Brain pericyte (primary cell): ENCODE measurements at regions not wholly inside any gene's neighbourhood (a gene's known extent, or its start where the extent isn't known, plus 50 kb on each side); places are given as distances from the start of the nearest gene placed in this dataset.

Source experiments
- DNase-seq: peaks from one replicate; pipeline ENCODE4 v3.0.0-alpha.2; 2012; ENCODE audit warnings: low read depth, low spot score

DNA sequence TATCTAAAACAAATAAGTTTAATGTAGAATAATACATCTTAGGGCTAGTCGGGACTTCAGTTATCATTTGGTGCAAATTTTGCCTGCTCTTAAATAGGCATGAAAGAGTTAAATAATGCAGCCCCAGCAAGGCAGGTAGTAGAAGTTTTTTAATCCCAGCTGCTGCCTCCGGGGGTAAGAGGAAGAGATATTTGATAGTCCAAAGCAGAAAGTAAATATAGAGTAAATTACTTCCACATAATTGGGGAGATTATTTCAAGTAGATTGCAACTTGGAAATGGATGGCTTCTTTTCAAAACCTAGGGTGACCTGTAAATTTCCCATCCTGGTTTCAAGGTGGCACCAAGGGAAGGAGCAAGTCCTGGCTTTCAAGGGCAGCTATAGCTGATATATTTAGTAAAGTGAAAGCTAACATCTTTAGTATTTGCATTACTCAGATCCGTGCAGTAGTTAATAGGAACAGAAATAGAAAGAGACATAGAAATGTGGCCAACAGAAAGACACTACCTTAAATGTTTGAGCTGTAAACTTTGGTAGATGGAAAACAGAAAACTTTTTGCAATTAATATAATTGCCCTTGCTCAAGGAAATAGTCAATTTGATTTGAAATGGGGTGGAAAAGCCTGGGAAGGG is 109.1 kb downstream of the LMO4 start:
- DNase-seq = no peak

- DNase-seq = no peak
Measured at GRCh38 chr1:87439821-87440220, 111.1 kb downstream of the LMO4 start.

- no peak for DNase-seq
Measured at GRCh38 chr1:87449348-87449963, 120.8 kb downstream of the LMO4 start.

DNA sequence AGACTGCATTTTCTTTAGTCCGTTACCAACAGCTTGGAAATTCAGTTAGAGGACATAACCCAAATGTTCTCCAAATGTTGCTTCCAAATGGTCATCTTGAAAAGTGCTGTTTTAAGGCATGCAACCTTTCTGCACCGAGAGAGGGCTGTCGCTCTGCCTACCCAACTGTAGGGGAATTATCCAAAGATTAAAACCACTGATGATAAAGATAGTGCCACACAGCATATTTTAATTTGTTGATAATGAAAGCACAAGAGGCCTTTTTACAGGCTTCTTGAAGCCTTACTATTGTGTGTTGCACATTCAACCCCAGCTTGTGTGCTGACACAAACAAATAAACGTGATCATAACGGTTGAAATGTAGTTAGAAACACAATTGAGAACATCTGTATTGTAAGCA is 121.5 kb downstream of the LMO4 start:
- no peak for DNase-seq

- no peak for DNase-seq
Measured at GRCh38 chr1:87450615-87451209, 122.0 kb downstream of the LMO4 start.

DNA sequence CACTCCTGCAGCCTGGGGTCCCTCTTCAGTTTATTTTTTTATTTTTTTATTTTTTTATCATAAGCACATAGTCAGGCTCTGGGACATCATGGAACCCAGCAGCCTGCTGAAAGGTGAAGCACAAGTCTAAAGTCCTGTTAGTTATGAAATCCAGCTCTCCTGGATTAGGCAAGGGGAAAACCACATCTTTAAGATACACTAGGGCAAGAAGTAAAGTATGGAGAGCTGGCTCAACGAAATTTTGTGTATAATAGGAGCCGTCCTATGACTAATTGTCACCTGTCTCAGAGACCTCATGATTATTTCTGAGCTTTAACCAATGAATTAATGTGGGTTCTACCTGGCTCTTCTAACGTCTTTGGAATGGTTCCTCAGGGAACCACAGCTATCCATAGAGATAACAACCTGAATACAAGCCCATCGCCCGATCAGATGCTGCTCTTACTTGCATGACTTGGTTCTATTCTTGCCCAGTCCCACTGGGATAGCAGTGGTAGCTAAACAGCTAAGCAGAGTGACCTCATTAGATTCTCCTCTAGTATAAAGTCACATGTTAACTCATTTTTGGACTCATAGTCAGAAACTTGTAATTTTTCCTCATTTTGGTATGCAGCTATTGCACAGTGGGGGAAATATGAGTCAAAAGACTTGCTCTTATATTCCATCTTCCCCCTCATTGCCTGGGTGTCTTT is 122.7 kb downstream of the LMO4 start:
- DNase-seq = no peak

DNA sequence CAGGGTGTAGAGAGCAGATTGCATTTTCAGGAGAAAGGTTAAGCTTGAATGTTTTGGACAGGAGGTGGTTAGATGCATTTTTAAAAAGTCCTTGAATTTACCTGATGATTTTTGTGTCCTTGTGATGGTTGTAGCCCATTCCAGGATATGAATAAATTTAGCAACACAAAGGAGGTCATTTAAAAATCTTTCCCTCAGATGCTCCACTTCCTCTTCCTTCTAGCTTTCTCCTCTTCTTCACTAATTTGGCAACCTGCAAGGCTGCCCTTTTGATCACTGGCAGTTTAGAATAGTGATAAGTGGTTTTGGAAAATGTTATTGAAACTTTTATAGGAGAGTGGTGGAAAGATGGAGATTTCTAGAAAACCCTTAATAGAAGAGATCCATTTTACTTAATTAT is 124.0 kb downstream of the LMO4 start:
- DNase-seq = no peak

GRCh38 chr1:87457408-87457807 is 128.7 kb downstream of the LMO4 start:
- DNase-seq = no peak

- DNase-seq = no peak
Measured at GRCh38 chr1:87462894-87463293, 134.2 kb downstream of the LMO4 start.

DNA sequence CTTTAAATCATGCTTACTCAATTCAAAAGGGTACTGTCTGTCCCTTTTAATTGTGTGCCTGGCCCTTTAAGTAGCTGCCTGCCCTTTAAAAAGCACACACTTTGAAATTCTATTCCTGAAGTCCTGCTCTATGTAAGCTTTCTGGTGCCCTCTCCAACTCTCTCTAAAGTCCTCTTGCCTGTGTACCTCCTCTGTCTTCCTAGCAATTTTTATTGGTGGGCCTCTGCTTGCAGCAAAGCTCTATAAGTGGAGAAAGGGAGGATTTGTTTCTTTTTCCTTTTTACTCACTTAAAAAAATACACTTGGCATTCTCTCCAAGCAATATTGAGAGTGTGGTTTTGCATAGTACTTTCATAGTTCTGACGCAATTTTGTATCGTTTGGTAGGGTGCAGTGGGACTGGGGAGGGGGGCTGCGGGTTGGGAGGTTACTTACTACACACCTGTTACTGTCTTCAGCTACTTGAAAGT is 135.4 kb downstream of the LMO4 start:
- DNase-seq = no peak

DNA sequence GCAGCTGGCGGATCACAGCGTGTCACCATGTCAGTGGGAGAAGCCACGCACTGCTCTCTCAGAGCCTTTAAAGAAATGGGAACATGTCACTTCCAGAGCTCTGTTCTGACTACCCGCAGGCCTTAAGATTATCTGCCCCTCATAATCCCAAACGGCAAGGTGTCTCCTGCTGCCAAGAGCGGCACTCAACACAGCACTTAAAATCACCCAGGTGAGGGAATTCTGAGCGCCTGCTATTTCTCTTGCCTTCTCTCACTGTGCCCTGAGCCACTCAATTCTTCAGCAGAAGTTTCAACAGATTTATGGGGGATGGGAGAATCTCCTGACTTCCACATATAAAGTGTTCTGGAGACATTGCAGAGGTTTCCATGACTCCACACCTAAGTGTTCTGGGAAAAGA is 137.9 kb downstream of the LMO4 start:
- DNase-seq = no peak

DNA sequence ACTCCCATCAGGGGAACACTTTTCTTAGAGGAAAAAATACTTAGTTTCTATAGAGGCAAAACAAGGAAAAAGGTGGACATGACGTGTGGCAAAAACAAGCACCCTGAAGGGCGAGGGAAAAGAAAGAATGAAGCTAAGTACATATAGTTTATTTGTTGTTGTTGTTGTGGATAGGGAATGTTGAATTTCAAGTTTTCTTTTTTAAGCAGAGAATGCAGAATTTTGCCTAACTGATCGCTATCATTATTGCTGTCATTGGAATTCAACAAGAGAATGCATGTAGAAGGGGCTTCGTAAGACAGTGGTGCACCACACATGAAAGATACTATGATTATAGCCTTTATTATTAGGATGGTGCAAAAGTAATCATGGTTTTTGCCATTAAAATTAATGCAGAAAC is 144.0 kb downstream of the LMO4 start:
- no peak for DNase-seq

DNA sequence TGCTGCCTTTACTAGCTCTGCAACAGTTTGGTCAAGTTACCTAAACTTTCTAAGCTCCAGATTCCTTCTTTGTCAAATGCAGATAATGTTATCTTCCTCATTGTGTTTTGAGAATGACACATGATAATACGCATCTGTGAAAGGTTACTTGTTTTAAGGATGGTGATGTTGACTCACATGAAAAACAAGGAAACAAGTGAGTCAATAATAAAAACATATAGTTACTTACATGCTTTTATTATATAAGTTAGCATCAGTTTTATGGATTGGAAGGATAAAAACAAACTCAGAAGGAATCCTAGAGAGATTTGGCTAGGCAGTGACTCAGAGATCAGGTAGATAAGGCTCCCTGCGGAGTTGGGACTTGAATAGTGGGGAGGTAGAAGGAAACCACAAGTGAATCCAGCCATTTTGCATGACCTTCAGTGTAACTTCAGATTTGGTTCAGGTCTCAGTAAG is 144.6 kb downstream of the LMO4 start:
- no peak for DNase-seq

- no peak for DNase-seq
Measured at GRCh38 chr1:87474098-87474497, 145.4 kb downstream of the LMO4 start.

DNA sequence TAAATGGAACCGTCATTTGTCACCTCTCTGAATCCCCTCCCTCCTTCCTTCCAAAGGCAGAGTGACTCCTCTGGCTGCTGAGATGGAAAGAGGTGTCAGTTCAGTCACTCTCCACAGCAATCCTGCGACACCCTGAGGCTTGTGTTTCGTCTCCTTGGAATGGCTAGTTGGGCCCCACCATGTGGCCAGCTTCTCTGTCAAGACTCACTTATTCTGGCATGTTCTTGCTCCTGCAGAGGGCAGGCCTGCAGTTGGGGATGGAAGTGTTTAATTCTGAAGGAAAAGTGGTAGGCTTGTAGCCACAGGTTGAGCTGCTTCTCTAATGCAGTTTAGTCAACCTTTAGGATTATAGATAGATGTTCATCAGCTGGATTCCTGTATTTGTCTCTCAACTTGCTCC is 149.6 kb downstream of the LMO4 start:
- no peak for DNase-seq

- DNase-seq = no peak
Measured at GRCh38 chr1:87495147-87495546, 166.5 kb downstream of the LMO4 start.

DNA sequence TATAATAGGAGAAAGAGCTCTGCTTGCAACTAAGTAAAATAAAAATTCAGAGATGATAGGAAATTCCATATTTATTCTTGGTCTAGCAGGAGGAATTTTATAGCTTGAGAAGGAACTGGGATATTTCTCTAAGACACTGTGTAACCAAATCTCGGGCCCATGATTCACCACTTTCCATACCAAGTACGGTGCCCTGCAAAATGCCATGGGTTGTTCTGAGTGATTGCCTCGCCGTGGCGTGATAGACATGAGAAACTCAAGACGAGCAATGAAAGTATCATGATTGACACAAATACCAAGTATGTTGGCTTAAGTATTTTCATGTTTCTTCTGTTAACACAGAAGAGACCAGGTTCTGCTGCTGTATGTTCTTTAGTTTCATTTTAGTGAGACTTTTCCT is 167.2 kb downstream of the LMO4 start:
- no peak for DNase-seq

GRCh38 chr1:87497380-87498203 is 168.9 kb downstream of the LMO4 start:
- no peak for DNase-seq

- no peak for DNase-seq
Measured at GRCh38 chr1:87501738-87502137, 173.1 kb downstream of the LMO4 start.

GRCh38 chr1:87505391-87505983 is 176.8 kb downstream of the LMO4 start:
- no peak for DNase-seq

DNA sequence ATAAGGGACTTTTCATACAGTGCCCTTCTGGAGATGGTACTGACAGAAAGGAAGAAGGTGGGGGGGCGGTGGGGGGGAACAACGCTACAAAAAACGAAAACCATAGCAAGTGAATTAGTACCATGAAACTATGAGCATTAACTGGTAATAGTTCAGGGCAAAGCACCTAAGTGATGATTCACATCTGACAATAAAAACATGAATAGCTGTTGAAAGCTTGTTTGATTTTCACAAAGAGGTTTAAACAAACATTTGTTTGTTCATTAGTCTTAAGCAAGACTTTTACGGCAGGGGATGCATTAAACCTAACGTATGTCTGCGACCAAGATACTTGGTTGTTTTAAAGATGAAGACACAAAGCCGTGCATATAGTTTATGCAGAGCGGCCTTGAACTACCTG is 177.5 kb downstream of the LMO4 start:
- DNase-seq = no peak
